NB4 (cell line): ENCODE measurements at regions not wholly inside any gene's neighbourhood (a gene's known extent, or its start where the extent isn't known, plus 50 kb on each side); places are given as distances from the start of the nearest gene placed in this dataset.

Source experiments
- CTCF ChIP-seq: IDR thresholded peaks from one replicate; pipeline ENCODE4 v1.5.1; 2012; ENCODE audit warnings: low read depth, low read length
- MAX ChIP-seq: IDR thresholded peaks from 2 replicates; pipeline ENCODE4 v1.6.1; 2011; ENCODE audit warnings: low read depth, low read length
- MYC ChIP-seq: IDR thresholded peaks from 2 replicates; pipeline ENCODE4 v1.6.1; 2011; ENCODE audit warnings: low read depth, low read length
- POLR2A ChIP-seq: IDR thresholded peaks from 2 replicates; pipeline ENCODE4 v1.6.1; 2011; ENCODE audit warnings: mild to moderate bottlenecking; ENCODE audit not compliant: insufficient read length; ENCODE audit errors: extremely low read depth

- no peak for TF ChIP-seq CTCF
- no peak for TF ChIP-seq POLR2A
- TF ChIP-seq MAX, result no peak
- no peak for TF ChIP-seq MYC
Observed at GRCh38 chr4:96312046-96312685, 472.3 kb downstream of the PDHA2 start.
